ENCODE measurements at regions not wholly inside any gene's neighbourhood (a gene's known extent, or its start where the extent isn't known, plus 50 kb on each side); places are given as distances from the start of the nearest gene placed in this dataset.

DNA sequence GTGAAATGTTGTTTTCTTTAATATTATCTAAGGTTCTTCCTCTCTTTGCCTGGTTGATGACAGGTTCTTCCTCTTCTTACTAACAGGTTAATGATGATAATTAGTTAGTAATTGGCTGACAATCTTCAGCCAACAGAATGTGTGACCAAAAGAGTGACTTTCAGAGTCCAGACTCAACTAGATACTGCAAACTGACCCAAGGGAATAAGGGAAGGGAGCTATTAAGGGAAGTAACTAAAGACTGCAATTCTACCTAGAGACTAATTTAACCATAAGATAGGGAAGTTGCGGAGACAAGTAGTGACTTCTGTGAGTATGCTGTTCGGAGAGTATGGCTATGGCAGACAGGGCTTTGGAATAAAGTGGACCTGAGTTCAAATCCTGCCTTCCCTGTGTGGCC, 127.3 kb upstream of the TACR1 start:
- no peak for TF ChIP-seq POLR2A (IDR thresholded peaks at IDR 0.05)
- TF ChIP-seq, protein P1, sequence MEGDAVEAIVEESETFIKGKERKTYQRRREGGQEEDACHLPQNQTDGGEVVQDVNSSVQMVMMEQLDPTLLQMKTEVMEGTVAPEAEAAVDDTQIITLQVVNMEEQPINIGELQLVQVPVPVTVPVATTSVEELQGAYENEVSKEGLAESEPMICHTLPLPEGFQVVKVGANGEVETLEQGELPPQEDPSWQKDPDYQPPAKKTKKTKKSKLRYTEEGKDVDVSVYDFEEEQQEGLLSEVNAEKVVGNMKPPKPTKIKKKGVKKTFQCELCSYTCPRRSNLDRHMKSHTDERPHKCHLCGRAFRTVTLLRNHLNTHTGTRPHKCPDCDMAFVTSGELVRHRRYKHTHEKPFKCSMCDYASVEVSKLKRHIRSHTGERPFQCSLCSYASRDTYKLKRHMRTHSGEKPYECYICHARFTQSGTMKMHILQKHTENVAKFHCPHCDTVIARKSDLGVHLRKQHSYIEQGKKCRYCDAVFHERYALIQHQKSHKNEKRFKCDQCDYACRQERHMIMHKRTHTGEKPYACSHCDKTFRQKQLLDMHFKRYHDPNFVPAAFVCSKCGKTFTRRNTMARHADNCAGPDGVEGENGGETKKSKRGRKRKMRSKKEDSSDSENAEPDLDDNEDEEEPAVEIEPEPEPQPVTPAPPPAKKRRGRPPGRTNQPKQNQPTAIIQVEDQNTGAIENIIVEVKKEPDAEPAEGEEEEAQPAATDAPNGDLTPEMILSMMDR (IDR thresholded peaks at IDR 0.05) = no peak
- Histone ChIP-seq H3K4me3 (no peak overlapping the region), H3K9me3 (replicated peaks in 1 of 3) (no peaks in the 10 kb centered on the region), H3K4me1 (replicated peaks in 1 of 2) (no peaks in the 10 kb centered on the region), H3K36me3 (replicated peaks in 1 of 2) (no peaks in the 10 kb centered on the region), H3K27me3 (no peaks in the 10 kb centered on the region), H3K27ac (no peak overlapping the region)
- DNase-seq = no peak
- 72 to 93% (median 91%) methylated on average over 2 of the region's 2 CpGs for WGBS, 4 donors
- intact Hi-C loops (cut with DNase I) = no loop called here

DNA sequence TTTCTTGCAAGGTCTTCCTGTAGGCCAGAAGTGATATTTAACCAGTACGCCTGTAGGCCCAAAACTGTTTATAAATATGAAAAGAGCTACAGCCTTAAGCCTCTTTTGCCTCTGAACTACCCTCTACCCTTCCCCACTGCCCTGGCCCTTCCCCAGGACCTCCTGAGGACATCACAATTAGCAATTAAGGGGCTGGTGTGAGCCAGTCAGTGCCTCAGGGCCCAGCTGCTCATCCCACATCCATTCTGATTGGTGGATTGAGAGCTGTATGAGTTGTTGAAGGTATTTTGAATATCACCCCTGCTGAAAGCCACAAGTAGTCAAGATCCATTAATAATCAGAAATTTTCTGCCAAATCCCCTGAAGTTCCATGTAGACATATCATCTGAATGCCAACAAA, 126.3 kb upstream of the TACR1 start:
- intact Hi-C loops (cut with DNase I) = no loop called here
- H3K27ac ChIP-seq = no peak overlapping the region
- TF ChIP-seq POLR2A (IDR thresholded peaks at IDR 0.05) = no peak
- TF ChIP-seq, protein P1 (IDR thresholded peaks at IDR 0.05) = no peak
- H3K27me3 ChIP-seq = no peaks in the 10 kb centered on the region
- H3K36me3 ChIP-seq (replicated peaks in 1 of 2) = no peaks in the 10 kb centered on the region
- H3K4me1 ChIP-seq (replicated peaks in 1 of 2) = no peaks in the 10 kb centered on the region
- WGBS, 4 donors = 64 to 78% (median 72%) methylated on average over 1 of the region's 1 CpG
- DNase-seq = no peak
- no peaks in the 10 kb centered on the region for H3K9me3 ChIP-seq (replicated peaks in 1 of 3)
- H3K4me3 ChIP-seq = no peak overlapping the region

DNA sequence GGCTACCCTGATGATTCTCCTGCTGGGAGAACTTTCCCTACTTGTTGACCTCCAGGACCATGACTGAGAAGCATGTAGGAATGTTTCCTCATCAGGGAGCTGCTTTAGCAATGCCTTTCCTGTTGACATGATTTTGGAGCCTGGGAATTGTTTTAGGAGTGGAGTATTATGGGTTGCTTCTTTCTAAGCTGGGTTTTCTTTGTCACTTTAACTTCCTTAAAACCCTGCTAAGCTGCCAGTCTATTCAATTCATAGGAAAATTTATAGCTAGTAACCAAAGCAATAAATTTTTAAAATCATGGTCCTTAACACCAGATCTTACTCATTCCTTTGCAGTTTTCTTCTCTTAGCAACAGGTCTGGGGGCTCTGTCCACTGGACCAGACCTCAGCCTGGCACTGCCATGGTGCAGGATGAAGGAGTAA, 125.6 kb upstream of the TACR1 start:
- Histone ChIP-seq H3K36me3 (replicated peaks in 1 of 2) (no peaks in the 10 kb centered on the region), H3K4me1 (replicated peaks in 1 of 2) (no peaks in the 10 kb centered on the region), H3K4me3 (no peak overlapping the region), H3K9me3 (replicated peaks in 1 of 3) (no peaks in the 10 kb centered on the region), H3K27me3 (no peaks in the 10 kb centered on the region), H3K27ac (no peak overlapping the region)
- TF ChIP-seq POLR2A (IDR thresholded peaks at IDR 0.05) = no peak
- TF ChIP-seq, protein P1 (IDR thresholded peaks at IDR 0.05) = no peak
- DNase-seq = no peak
- intact Hi-C loops (cut with DNase I) = no loop called here

- TF ChIP-seq, protein P1 (IDR thresholded peaks at IDR 0.05) = no peak
- no peak for TF ChIP-seq POLR2A (IDR thresholded peaks at IDR 0.05)
- Histone ChIP-seq H3K36me3 (replicated peaks in 1 of 2) (no peaks in the 10 kb centered on the region), H3K9me3 (replicated peaks in 1 of 3) (no peaks in the 10 kb centered on the region), H3K27me3 (no peaks in the 10 kb centered on the region), H3K4me3 (no peak overlapping the region), H3K27ac (no peak overlapping the region), H3K4me1 (replicated peaks in 1 of 2) (no peaks in the 10 kb centered on the region)
- DNase-seq = no peak
- 88 to 100% (median 95%) methylated on average over 2 of the region's 2 CpGs for WGBS, 4 donors
- intact Hi-C loops (cut with DNase I) = no loop called here
Observed at GRCh38 chr2:75324141-75324540, 124.8 kb upstream of the TACR1 start.
